Activated CD8-positive, alpha-beta memory T cell treated with anti-CD3 and anti-CD28 coated beads, Interleukin-2, amount 50 U/mL, for 1 hour (primary cell): ENCODE measurements at regions not wholly inside any gene's neighbourhood (a gene's known extent, or its start where the extent isn't known, plus 50 kb on each side); places are given as distances from the start of the nearest gene placed in this dataset.

Experiments
- DNase-seq: peaks from one replicate; pipeline ENCODE4 v3.0.0-alpha.2; 2020; ENCODE audit errors: extremely low read depth

GRCh38 chr2:8197101-8197500 is 484.8 kb upstream of the ID2 start:
- no peak for DNase-seq

- DNase-seq, result no peak
These were observed 484.0 kb upstream of the ID2 start for GRCh38 chr2:8197825-8198224.

GRCh38 chr2:8198766-8199382 is 483.0 kb upstream of the ID2 start:
- no peak for DNase-seq

- DNase-seq, result no peak
These were observed 479.7 kb upstream of the ID2 start for GRCh38 chr2:8202132-8202531.

GRCh38 chr2:8203364-8203763 is 478.5 kb upstream of the ID2 start:
- DNase-seq, result no peak

- no peak for DNase-seq
These were observed 477.1 kb upstream of the ID2 start for GRCh38 chr2:8204711-8205110.

GRCh38 chr2:8209494-8209893 is 472.4 kb upstream of the ID2 start:
- no peak for DNase-seq

GRCh38 chr2:8211384-8211783 is 470.5 kb upstream of the ID2 start:
- no peak for DNase-seq

- DNase-seq, result no peak
These were observed 469.6 kb upstream of the ID2 start for GRCh38 chr2:8212239-8212638.

- no peak for DNase-seq
These were observed 467.7 kb upstream of the ID2 start for GRCh38 chr2:8214036-8214615.

- DNase-seq, result no peak
These were observed 466.5 kb upstream of the ID2 start for GRCh38 chr2:8215159-8215863.

- DNase-seq, result no peak
These were observed 465.9 kb upstream of the ID2 start for GRCh38 chr2:8215982-8216381.

GRCh38 chr2:8216397-8216796 is 465.5 kb upstream of the ID2 start:
- DNase-seq, result no peak

- no peak for DNase-seq
These were observed 464.3 kb upstream of the ID2 start for GRCh38 chr2:8217468-8218030.

- no peak for DNase-seq
These were observed 462.8 kb upstream of the ID2 start for GRCh38 chr2:8219096-8219495.

GRCh38 chr2:8219631-8220355 is 462.1 kb upstream of the ID2 start:
- DNase-seq, result no peak

- DNase-seq, result no peak
These were observed 458.7 kb upstream of the ID2 start for GRCh38 chr2:8222979-8223694.

- no peak for DNase-seq
These were observed 458.0 kb upstream of the ID2 start for GRCh38 chr2:8223695-8224346.

GRCh38 chr2:8224347-8225190 is 457.3 kb upstream of the ID2 start:
- no peak for DNase-seq

- DNase-seq, result no peak
These were observed 456.6 kb upstream of the ID2 start for GRCh38 chr2:8225266-8225665.
